ENCODE measurements at regions not wholly inside any gene's neighbourhood (a gene's known extent, or its start where the extent isn't known, plus 50 kb on each side); places are given as distances from the start of the nearest gene placed in this dataset.
"Not testable (repeated sequence)": the region's sequence is repeated elsewhere in the genome, so short reads cannot be mapped to it uniquely, and the experiment has no call there.

DNA sequence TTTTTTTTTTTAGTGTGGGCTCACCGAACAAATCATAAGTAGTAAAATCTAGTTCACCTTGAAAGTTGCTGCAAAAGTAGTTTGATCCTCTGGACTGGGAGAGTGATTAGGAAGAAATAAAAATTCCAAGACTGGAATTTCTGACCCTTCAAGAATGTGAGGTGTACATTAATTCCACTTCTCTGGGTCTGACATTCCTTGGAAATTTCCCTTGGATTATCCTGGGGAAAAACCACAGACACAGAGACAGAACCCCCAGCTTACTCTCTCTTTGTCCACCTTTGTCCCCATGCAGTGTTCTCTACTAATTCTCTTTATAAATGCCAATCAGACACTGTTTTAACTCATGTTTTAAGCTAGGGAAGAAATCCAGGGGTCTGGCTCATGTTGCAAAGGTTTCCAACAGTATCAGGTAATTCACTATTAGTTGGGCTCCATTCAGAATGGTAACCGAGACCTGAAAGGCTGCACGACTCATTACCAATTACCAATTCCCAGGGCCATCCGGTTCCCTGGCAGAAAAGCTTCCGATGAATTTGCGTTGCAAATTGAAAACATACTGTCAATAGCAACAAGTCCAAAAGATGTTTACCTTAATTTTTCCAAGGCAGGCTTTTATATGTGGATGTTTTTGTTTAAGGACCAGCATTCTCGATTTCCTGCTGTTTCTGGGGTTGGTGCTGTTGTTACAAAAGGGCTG is 86.3 kb downstream of the BAMBI start:
- no peak for TF ChIP-seq POLR2A (IDR thresholded peaks at IDR 0.05)
- TF ChIP-seq, protein P1, sequence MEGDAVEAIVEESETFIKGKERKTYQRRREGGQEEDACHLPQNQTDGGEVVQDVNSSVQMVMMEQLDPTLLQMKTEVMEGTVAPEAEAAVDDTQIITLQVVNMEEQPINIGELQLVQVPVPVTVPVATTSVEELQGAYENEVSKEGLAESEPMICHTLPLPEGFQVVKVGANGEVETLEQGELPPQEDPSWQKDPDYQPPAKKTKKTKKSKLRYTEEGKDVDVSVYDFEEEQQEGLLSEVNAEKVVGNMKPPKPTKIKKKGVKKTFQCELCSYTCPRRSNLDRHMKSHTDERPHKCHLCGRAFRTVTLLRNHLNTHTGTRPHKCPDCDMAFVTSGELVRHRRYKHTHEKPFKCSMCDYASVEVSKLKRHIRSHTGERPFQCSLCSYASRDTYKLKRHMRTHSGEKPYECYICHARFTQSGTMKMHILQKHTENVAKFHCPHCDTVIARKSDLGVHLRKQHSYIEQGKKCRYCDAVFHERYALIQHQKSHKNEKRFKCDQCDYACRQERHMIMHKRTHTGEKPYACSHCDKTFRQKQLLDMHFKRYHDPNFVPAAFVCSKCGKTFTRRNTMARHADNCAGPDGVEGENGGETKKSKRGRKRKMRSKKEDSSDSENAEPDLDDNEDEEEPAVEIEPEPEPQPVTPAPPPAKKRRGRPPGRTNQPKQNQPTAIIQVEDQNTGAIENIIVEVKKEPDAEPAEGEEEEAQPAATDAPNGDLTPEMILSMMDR (IDR thresholded peaks at IDR 0.05): no peak
- 86 to 90% methylated on average over 7 of the region's 7 CpGs for WGBS, 2 donors
- Histone ChIP-seq H3K4me3 (no peak overlapping the region), H3K27me3 (no peaks in the 10 kb centered on the region), H3K27ac (no peak overlapping the region), H3K36me3 (replicated peaks in 1 of 2; ENCODE audit: insufficient read depth in 1 of 2, low read depth in 2 of 2) (no peaks in the 10 kb centered on the region), H3K4me1 (no peaks in the 10 kb centered on the region), H3K9me3 (no peaks in the 10 kb centered on the region)
- DNase-seq: no peak
- intact Hi-C loops (cut with DNase I): no loop called here
- ATAC-seq: no peak

DNA sequence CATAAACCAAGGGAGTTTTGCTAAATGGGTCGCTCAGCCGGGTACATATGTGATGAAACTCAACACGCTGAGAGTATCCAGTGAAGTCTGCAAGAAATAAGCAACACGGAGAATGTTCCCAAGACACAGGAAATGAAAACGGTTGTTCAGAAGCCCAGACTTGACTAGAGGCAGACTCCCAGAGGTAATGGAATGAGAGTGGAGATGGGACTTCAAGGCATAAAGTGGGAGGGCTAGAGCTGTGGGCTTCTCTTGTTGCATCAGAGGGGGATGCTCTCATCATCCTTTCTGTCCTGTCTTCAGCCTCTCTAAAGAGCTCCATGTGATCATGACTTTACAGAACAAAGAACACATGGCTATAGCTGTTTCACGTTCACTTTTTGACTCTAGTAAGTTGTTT is 88.3 kb downstream of the BAMBI start:
- Histone ChIP-seq H3K27ac (no peak overlapping the region), H3K36me3 (replicated peaks in 1 of 2; ENCODE audit: insufficient read depth in 1 of 2, low read depth in 2 of 2) (no peaks in the 10 kb centered on the region), H3K4me1 (peaks cover 6% of the 10 kb centered on the region), H3K4me3 (no peak overlapping the region), H3K9me3 (no peaks in the 10 kb centered on the region), H3K27me3 (no peaks in the 10 kb centered on the region)
- no peak for DNase-seq
- no peak for ATAC-seq
- WGBS, 2 donors: 62 to 84% methylated on average over 6 of the region's 6 CpGs
- intact Hi-C loops (cut with DNase I): no loop called here
- TF ChIP-seq, protein P1 (IDR thresholded peaks at IDR 0.05): no peak
- TF ChIP-seq POLR2A (IDR thresholded peaks at IDR 0.05): no peak

- no peak for DNase-seq
- ATAC-seq: peak; percentile 52
- Histone ChIP-seq H3K9me3 (no peaks in the 10 kb centered on the region), H3K27me3 (no peaks in the 10 kb centered on the region), H3K27ac (peak overlapping the region in 2 of 4 donors; percentile 28 to 53), H3K36me3 (replicated peaks in 1 of 2; ENCODE audit: insufficient read depth in 1 of 2, low read depth in 2 of 2) (no peaks in the 10 kb centered on the region), H3K4me3 (no peak overlapping the region), H3K4me1 (peaks cover 6% of the 10 kb centered on the region)
- intact Hi-C loops (cut with DNase I): no loop called here
- TF ChIP-seq POLR2A (IDR thresholded peaks at IDR 0.05): no peak
- TF ChIP-seq, protein P1 (IDR thresholded peaks at IDR 0.05): no peak
- WGBS, 2 donors: 65 to 66% methylated on average over 10 of the region's 10 CpGs
These were observed 90.9 kb downstream of the BAMBI start for GRCh38 chr10:28768227-28768626.

DNA sequence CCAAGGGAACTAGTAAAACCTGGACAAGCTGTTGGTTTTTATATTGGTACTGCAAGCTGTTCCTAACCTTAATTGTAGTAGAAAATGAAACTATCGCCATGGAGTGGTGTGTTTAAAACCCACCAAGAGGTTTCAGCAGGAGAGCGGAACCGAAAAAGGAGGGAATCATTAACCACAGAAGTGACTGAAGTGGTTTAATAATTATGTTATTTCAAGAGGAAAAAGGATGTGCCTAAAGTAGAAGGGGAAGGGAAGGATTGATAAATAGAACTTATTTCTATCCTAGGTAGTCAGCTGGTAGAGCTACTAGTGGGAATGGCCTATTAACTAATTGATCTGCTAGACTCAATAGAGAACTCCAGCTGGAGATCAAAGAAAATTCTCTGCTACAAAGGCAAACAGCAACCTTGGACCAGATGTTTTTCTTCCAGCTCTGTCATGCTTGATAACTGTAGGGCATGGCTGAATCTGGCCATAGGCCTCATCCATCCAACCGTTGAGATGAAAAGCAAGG is 91.8 kb downstream of the BAMBI start:
- TF ChIP-seq POLR2A (IDR thresholded peaks at IDR 0.05): no peak
- TF ChIP-seq, protein P1 (IDR thresholded peaks at IDR 0.05): no peak
- no peaks in the 10 kb centered on the region for H3K36me3 ChIP-seq (replicated peaks in 1 of 2; ENCODE audit: insufficient read depth in 1 of 2, low read depth in 2 of 2)
- ATAC-seq: no peak
- no peaks in the 10 kb centered on the region for H3K27me3 ChIP-seq
- 33 to 57% methylated on average over 4 of the region's 4 CpGs for WGBS, 2 donors
- no peaks in the 10 kb centered on the region for H3K9me3 ChIP-seq
- H3K4me3 ChIP-seq: no peak overlapping the region
- H3K27ac ChIP-seq: peak overlapping the region in 2 of 4 donors; percentile 28 to 53
- peaks cover 8% of the 10 kb centered on the region for H3K4me1 ChIP-seq
- no peak for DNase-seq
- intact Hi-C loops (cut with DNase I): no loop called here

- H3K27ac ChIP-seq; ATAC-seq; DNase-seq; intact Hi-C loops (cut with DNase I); H3K36me3 ChIP-seq (replicated peaks in 1 of 2; ENCODE audit: insufficient read depth in 1 of 2, low read depth in 2 of 2); H3K9me3 ChIP-seq; H3K27me3 ChIP-seq; H3K4me3 ChIP-seq: not testable (repeated sequence)
- WGBS, 2 donors: 94 to 98% methylated on average over 8 to 19 of the region's 36 CpGs
- H3K4me1 ChIP-seq: peaks cover 11% of the 10 kb centered on the region
These were observed 94.3 kb downstream of the BAMBI start for GRCh38 chr10:28771580-28772090.
